NT2/D1 (cell line): ENCODE measurements at regions not wholly inside any gene's neighbourhood (a gene's known extent, or its start where the extent isn't known, plus 50 kb on each side); places are given as distances from the start of the nearest gene placed in this dataset.
A peak's percentile ranks its signal among the peaks of the same experiment; 100 is the strongest.

Experiments used
- DNase-seq: peaks from one replicate; pipeline ENCODE4 v3.0.0-alpha.2; 2011; ENCODE audit warnings: low read depth, low spot score
- H3K27me3 ChIP-seq: 2 replicates; pipeline ENCODE4 v1.6.0; 2011; ENCODE audit warnings: mild to moderate bottlenecking; ENCODE audit not compliant: insufficient read length, insufficient read depth
- H3K36me3 ChIP-seq: 2 replicates; pipeline ENCODE4 v1.6.1; 2011; ENCODE audit warnings: mild to moderate bottlenecking, low read length, mixed read lengths; ENCODE audit not compliant: insufficient read depth, insufficient read length
- H3K4me1 ChIP-seq: 2 replicates; pipeline ENCODE4 v1.5.1; 2011; ENCODE audit not compliant: insufficient read depth, insufficient read length
- H3K4me3 ChIP-seq: 2 replicates; pipeline ENCODE4 v1.5.1; 2011; ENCODE audit warnings: low read depth; ENCODE audit not compliant: insufficient read length
- H3K9ac ChIP-seq: 2 replicates; pipeline ENCODE4 v1.6.0; 2011; ENCODE audit warnings: low read depth; ENCODE audit not compliant: insufficient read length
- H3K9me3 ChIP-seq: 2 replicates; pipeline ENCODE4 v1.5.1; 2011; ENCODE audit warnings: mild to moderate bottlenecking, low read length; ENCODE audit not compliant: insufficient read depth
- SUZ12 ChIP-seq: IDR thresholded peaks from 2 replicates; pipeline ENCODE4 v1.6.1; 2011; ENCODE audit not compliant: insufficient read length, insufficient read depth; ENCODE audit errors: extremely low read depth
- YY1 ChIP-seq: IDR thresholded peaks from 2 replicates; pipeline ENCODE4 v1.6.1; 2011; ENCODE audit not compliant: insufficient read length, insufficient read depth
- ZNF274 ChIP-seq: IDR thresholded peaks from 2 replicates; pipeline ENCODE4 v1.6.1; 2011; ENCODE audit warnings: mild to moderate bottlenecking, low read depth, low read length

DNA sequence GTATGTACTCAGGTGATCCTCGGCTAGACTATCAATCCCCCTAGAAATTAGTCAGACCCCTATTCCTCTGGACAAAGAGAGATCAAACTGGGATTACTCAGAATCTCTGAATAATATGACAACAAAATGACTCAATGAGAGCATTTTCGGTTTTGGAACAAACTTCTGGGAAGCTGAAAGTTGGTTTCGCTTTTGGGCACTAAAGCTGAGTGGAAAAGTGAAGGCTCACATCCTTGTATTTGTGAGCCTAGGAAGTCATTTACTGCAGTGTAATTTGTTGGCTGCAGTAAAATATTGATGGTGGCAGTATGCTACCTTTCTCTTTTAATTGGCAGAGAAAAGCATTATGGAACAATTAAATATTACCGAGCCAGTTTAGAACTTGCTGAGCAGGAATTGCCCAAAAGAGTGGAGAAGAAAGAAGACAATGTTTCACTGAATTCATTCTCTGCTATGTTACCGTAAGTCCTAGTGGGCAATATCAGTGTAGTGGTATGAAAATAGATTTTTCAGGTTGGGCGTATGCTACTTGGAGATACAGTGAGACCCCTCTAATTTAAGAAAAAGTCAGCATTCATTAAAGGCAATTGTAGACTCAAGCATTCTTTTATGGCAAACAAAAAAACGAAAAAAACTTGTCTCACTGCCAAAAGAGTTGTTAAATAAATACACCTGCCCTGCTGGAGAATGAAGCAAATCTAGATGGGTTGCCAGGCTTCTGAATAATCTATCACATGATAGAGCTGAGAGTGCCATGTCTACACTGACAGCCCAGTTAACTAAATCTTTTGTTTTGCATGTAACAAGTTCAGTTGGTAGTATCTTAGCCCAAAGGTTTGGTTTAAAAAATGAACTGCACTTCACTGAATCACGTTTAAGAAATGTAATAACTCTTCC, 69.6 kb downstream of the AGTR2 start:
- no peak overlapping the region for H3K4me3 ChIP-seq
- no peaks in the 10 kb centered on the region for H3K4me1 ChIP-seq
- no peak overlapping the region for H3K9ac ChIP-seq
- H3K36me3 ChIP-seq: no peaks in the 10 kb centered on the region
- DNase-seq: no peak
- no peaks in the 10 kb centered on the region for H3K27me3 ChIP-seq
- H3K9me3 ChIP-seq: peaks cover 7% of the 10 kb centered on the region; the same call in 1 of the 2 replicates
- no peak for TF ChIP-seq YY1
- TF ChIP-seq ZNF274: no peak
- TF ChIP-seq SUZ12: no peak

DNA sequence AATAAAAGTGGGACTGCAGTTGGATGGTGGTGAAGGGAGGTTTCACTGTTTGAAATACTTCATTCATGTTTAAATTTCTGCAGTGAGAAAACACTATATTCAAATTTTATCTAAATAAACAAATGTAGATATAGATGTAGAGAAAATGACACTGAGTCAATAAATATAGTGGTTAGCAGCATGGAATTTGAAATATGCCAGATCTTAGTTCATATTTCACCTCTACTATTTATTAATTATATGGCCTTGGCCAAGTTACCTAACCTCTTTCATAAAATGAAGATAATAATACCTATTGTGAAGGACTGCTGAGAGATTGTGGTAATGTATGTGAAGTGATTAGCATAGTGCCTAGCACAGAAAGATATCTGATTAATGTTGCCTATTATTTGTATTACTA, 70.5 kb downstream of the AGTR2 start:
- TF ChIP-seq SUZ12 (no peak), YY1 (no peak), ZNF274 (no peak)
- DNase-seq: no peak
- Histone ChIP-seq H3K36me3 (no peaks in the 10 kb centered on the region), H3K4me1 (no peaks in the 10 kb centered on the region), H3K9ac (no peak overlapping the region), H3K9me3 (peaks cover 7% of the 10 kb centered on the region; the same call in 1 of the 2 replicates), H3K27me3 (no peaks in the 10 kb centered on the region), H3K4me3 (no peak overlapping the region)

DNA sequence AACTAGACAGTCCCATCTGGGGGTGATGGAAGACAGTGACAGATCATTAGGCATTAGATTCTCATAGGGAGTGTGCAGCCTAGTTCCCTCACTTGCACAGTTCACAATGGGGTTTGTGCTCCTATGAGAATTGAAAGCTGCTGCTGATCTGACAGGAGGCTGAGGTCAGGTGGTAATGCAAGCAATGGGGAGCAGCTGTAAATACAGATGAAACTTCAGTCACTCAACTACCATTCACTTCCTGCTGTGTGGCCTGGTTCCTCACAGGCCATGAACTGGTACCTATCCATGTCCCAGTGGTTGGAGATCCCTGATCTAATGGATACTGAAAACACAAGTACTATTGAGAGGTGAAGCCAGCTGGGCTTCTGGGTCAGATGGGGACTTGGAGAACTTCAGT, 72.5 kb downstream of the AGTR2 start:
- DNase-seq: no peak
- H3K4me3 ChIP-seq: no peak overlapping the region
- H3K4me1 ChIP-seq: no peaks in the 10 kb centered on the region
- no peaks in the 10 kb centered on the region for H3K27me3 ChIP-seq
- no peak for TF ChIP-seq SUZ12
- TF ChIP-seq ZNF274: no peak
- no peak for TF ChIP-seq YY1
- no peak overlapping the region for H3K9ac ChIP-seq
- H3K9me3 ChIP-seq: peaks cover 7% of the 10 kb centered on the region; the same call in 1 of the 2 replicates
- no peaks in the 10 kb centered on the region for H3K36me3 ChIP-seq

DNA sequence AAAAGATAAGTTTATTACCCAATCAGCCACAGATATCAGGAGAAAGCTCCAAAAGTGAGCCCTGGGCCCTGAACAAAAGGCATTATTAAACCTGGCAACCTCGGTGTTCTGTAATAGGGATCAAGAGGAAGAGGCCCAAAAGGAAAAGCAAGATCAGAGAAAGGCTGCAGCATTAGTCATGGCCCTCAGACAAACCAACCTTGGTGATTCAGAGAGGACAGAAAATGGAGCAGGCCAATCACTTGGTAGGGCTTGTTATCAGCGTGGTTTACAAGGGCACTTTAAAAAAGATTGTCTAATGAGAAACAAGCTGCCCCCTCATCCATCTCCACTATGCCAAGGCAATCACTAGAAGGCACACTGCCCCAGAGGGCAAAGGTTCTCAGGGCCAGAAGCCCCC, 75.7 kb downstream of the AGTR2 start:
- no peaks in the 10 kb centered on the region for H3K36me3 ChIP-seq
- TF ChIP-seq YY1: no peak
- TF ChIP-seq SUZ12: no peak
- TF ChIP-seq ZNF274: no peak
- H3K9me3 ChIP-seq: peaks cover 7% of the 10 kb centered on the region; the same call in 1 of the 2 replicates
- H3K4me3 ChIP-seq: no peak overlapping the region
- no peaks in the 10 kb centered on the region for H3K4me1 ChIP-seq
- H3K9ac ChIP-seq: no peak overlapping the region
- no peak for DNase-seq
- no peaks in the 10 kb centered on the region for H3K27me3 ChIP-seq

DNA sequence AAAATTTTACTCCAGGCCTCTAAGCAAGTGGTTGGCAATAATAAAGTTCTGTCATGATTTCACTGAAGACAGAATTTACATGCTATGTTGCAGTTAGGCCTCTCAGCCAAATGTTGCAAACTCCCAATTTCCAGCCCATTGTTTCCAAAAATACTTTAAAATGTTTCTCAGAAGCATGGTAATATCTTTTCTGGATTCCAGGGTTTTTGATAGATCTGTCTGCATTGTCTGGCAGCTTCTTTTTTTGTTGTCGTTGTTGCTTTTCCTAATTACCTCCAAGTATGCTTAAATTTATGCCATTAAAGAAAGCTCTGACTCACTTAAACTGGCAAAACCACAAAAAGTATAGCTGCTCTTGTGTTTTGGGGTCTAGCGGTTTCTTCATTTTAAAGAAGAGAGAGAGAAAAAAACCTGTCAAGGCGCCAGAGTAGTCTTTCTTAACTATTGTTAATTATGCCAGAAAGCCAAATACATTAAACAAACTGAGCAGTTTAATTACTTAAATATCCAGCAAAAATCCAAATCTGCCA, 97.0 kb downstream of the AGTR2 start:
- TF ChIP-seq YY1: no peak
- no peak for TF ChIP-seq SUZ12
- TF ChIP-seq ZNF274: no peak
- DNase-seq: no peak
- Histone ChIP-seq H3K4me3 (no peak overlapping the region), H3K9me3 (no peaks in the 10 kb centered on the region), H3K9ac (no peak overlapping the region), H3K36me3 (no peaks in the 10 kb centered on the region), H3K4me1 (no peaks in the 10 kb centered on the region), H3K27me3 (no peaks in the 10 kb centered on the region)

DNA sequence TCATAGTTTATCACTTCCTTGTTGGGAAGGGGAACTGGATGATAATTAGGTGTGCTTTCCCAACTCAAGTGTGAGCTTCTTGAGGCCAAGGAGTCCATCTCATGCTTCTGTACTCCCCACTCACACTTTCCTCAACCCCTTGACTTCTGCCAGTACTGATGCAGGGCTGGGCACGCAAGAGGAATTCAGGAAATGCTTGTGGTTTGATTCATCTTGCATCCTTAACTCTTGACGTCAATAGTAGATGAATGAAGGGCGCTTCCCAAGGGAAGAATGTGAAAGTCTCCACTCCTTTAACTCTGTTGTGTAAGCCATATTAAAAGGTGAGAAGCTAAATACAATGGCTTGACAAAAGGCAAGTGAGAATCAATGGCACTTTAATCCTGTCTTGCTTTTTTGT, 101.8 kb downstream of the AGTR2 start:
- Histone ChIP-seq H3K9me3 (no peaks in the 10 kb centered on the region), H3K4me1 (no peaks in the 10 kb centered on the region), H3K27me3 (no peaks in the 10 kb centered on the region), H3K36me3 (no peaks in the 10 kb centered on the region), H3K4me3 (no peak overlapping the region), H3K9ac (no peak overlapping the region)
- TF ChIP-seq YY1 (no peak), ZNF274 (no peak), SUZ12 (no peak)
- DNase-seq: peak; percentile 1

DNA sequence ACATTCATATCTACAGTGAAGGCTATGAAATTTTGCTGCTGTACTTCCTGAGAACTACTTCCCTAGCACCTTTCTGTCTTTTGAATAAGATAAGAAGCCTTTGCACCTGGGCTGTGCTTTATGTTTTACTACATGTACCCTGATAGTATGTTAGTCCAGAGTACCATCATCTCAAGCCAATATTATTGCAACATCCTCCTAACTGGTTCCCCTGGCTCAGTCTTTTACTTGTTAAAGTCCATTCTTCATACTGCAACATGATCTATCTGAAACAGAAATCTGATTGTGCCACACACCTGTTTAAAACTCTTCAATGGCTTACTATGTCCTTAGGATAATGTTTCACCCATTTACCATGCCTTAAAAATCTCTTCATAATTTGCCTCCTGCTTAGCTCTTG, 102.3 kb downstream of the AGTR2 start:
- H3K27me3 ChIP-seq: no peaks in the 10 kb centered on the region
- no peaks in the 10 kb centered on the region for H3K9me3 ChIP-seq
- H3K36me3 ChIP-seq: no peaks in the 10 kb centered on the region
- no peak overlapping the region for H3K9ac ChIP-seq
- no peak overlapping the region for H3K4me3 ChIP-seq
- TF ChIP-seq SUZ12: no peak
- TF ChIP-seq YY1: no peak
- no peak for TF ChIP-seq ZNF274
- DNase-seq: no peak
- no peaks in the 10 kb centered on the region for H3K4me1 ChIP-seq
